ENCODE measurements at regions not wholly inside any gene's neighbourhood (a gene's known extent, or its start where the extent isn't known, plus 50 kb on each side); places are given as distances from the start of the nearest gene placed in this dataset.

GRCh38 chr2:236402033-236402790 lies 138.0 kb upstream of the ASB18 start:
- TF ChIP-seq, protein P1, sequence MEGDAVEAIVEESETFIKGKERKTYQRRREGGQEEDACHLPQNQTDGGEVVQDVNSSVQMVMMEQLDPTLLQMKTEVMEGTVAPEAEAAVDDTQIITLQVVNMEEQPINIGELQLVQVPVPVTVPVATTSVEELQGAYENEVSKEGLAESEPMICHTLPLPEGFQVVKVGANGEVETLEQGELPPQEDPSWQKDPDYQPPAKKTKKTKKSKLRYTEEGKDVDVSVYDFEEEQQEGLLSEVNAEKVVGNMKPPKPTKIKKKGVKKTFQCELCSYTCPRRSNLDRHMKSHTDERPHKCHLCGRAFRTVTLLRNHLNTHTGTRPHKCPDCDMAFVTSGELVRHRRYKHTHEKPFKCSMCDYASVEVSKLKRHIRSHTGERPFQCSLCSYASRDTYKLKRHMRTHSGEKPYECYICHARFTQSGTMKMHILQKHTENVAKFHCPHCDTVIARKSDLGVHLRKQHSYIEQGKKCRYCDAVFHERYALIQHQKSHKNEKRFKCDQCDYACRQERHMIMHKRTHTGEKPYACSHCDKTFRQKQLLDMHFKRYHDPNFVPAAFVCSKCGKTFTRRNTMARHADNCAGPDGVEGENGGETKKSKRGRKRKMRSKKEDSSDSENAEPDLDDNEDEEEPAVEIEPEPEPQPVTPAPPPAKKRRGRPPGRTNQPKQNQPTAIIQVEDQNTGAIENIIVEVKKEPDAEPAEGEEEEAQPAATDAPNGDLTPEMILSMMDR (IDR thresholded peaks at IDR 0.05) = no peak
- TF ChIP-seq EZH2 (IDR thresholded peaks at IDR 0.05; ENCODE audit: borderline replicate concordance, insufficient read depth, low read depth, low read length, poor library complexity, severe bottlenecking) = no peak

Data from B cell (primary cell).